ENCODE measurements at regions not wholly inside any gene's neighbourhood (a gene's known extent, or its start where the extent isn't known, plus 50 kb on each side); places are given as distances from the start of the nearest gene placed in this dataset.

DNA sequence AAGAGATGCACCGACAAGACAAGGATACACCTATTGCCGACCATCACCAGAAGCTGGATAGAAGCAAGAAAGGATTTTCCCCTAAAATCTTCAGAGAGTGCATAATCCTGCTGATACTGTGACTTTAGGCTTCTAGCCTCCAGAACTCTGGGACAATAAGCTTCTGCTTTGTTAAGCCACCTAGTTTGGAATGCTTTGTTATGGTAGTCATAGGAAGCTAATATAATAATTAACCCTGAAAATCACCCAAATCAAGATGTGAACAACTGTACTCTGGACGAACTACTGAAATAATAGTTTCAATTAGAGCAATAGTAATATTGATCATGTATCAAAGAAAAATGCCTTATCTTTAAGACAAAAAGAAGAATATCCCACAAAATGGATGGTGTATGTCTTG is 524.6 kb downstream of the EFNB2 start:
- Histone ChIP-seq H4K8ac (ENCODE audit: low read depth, low read length) (no peak overlapping the region), H3K9ac (ENCODE audit: low read depth, low read length, poor library complexity) (no peak overlapping the region), H3K9me3 (replicated peaks in 1 of 2; ENCODE audit: control insufficient read depth in 2 of 2, insufficient read depth in 1 of 2, low read depth in 1 of 2, low read length in 2 of 2) (no peaks in the 10 kb centered on the region), H3K36me3 (replicated peaks in 1 of 2; ENCODE audit: control insufficient read depth in 2 of 2, insufficient read depth in 2 of 2, low read length in 2 of 2) (no peaks in the 10 kb centered on the region), H2AFZ (ENCODE audit: low read length) (no peak overlapping the region), H3K4me3 (ENCODE audit: low read length in 2 of 2) (no peak overlapping the region), H2BK120ac (ENCODE audit: low read depth, low read length) (no peak overlapping the region), H3K23ac (ENCODE audit: low read depth, low read length, poor library complexity) (no peak overlapping the region), H3K4ac (ENCODE audit: low read length) (no peak overlapping the region), H2BK15ac (ENCODE audit: low read length) (no peak overlapping the region), H4K91ac (ENCODE audit: low read depth, low read length, poor library complexity) (no peak overlapping the region), H3K27me3 (ENCODE audit: control insufficient read depth in 3 of 3, insufficient read depth in 3 of 3, low read depth in 1 of 3, low read length in 3 of 3) (no peaks in the 10 kb centered on the region), H2BK12ac (ENCODE audit: low read length) (no peak overlapping the region), H3K27ac (replicated peaks; ENCODE audit: low read length) (no peak overlapping the region), H3K14ac (ENCODE audit: low read length) (no peak overlapping the region), H3K79me1 (ENCODE audit: low read depth, low read length) (no peaks in the 10 kb centered on the region), H2BK5ac (ENCODE audit: low read length) (no peak overlapping the region), H2AK5ac (ENCODE audit: low read depth, low read length) (no peak overlapping the region), H3K4me2 (ENCODE audit: insufficient read depth, low read length, poor library complexity, severe bottlenecking) (no peak overlapping the region), H3K4me1 (ENCODE audit: control insufficient read depth in 2 of 2, insufficient read depth in 1 of 2, low read depth in 1 of 2, low read length in 2 of 2) (no peaks in the 10 kb centered on the region), H3K18ac (ENCODE audit: low read length) (no peak overlapping the region)
- WGBS, 2 donors (ENCODE audit: extremely low coverage in 2 of 2, insufficient read length in 2 of 2, insufficient replicate concordance in 1 of 2) = no CpG with 5 or more reads among the region's 3 CpGs
- DNase-seq (ENCODE audit: low spot score) = no peak

DNA sequence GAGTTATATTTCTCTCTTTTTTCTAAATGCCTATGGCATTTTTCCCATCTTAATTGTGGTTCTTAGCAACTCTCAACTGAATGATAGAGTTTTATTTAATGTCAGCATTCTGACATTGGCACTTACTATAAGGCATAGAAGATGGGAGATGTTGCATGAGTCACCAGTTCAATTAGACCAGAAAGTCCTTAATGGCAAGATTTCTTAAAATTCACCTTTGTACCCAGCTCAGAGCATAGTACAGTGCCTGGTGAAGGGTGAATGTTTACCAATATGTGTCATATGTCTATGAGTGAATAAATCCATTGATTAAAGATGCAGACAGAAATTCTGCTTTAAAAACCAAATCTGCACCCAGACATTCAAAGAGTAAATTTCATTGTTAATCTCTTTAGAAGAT is 526.9 kb downstream of the EFNB2 start:
- H3K27ac ChIP-seq (replicated peaks; ENCODE audit: low read length) = no peak overlapping the region
- no peak overlapping the region for H3K4me2 ChIP-seq (ENCODE audit: insufficient read depth, low read length, poor library complexity, severe bottlenecking)
- H3K4me1 ChIP-seq (ENCODE audit: control insufficient read depth in 2 of 2, insufficient read depth in 1 of 2, low read depth in 1 of 2, low read length in 2 of 2) = no peaks in the 10 kb centered on the region
- no peak overlapping the region for H3K4me3 ChIP-seq (ENCODE audit: low read length in 2 of 2)
- no peak overlapping the region for H2AK5ac ChIP-seq (ENCODE audit: low read depth, low read length)
- H3K9me3 ChIP-seq (replicated peaks in 1 of 2; ENCODE audit: control insufficient read depth in 2 of 2, insufficient read depth in 1 of 2, low read depth in 1 of 2, low read length in 2 of 2) = no peaks in the 10 kb centered on the region
- H3K14ac ChIP-seq (ENCODE audit: low read length) = no peak overlapping the region
- H3K36me3 ChIP-seq (replicated peaks in 1 of 2; ENCODE audit: control insufficient read depth in 2 of 2, insufficient read depth in 2 of 2, low read length in 2 of 2) = no peaks in the 10 kb centered on the region
- no peak overlapping the region for H3K4ac ChIP-seq (ENCODE audit: low read length)
- H2BK5ac ChIP-seq (ENCODE audit: low read length) = no peak overlapping the region
- H4K91ac ChIP-seq (ENCODE audit: low read depth, low read length, poor library complexity) = no peak overlapping the region
- H2BK120ac ChIP-seq (ENCODE audit: low read depth, low read length) = no peak overlapping the region
- DNase-seq (ENCODE audit: low spot score) = no peak
- no peak overlapping the region for H2AFZ ChIP-seq (ENCODE audit: low read length)
- no peak overlapping the region for H2BK12ac ChIP-seq (ENCODE audit: low read length)
- no peak overlapping the region for H4K8ac ChIP-seq (ENCODE audit: low read depth, low read length)
- H3K27me3 ChIP-seq (ENCODE audit: control insufficient read depth in 3 of 3, insufficient read depth in 3 of 3, low read depth in 1 of 3, low read length in 3 of 3) = no peaks in the 10 kb centered on the region
- no peaks in the 10 kb centered on the region for H3K79me1 ChIP-seq (ENCODE audit: low read depth, low read length)
- no peak overlapping the region for H2BK15ac ChIP-seq (ENCODE audit: low read length)
- H3K23ac ChIP-seq (ENCODE audit: low read depth, low read length, poor library complexity) = no peak overlapping the region
- H3K18ac ChIP-seq (ENCODE audit: low read length) = no peak overlapping the region
- H3K9ac ChIP-seq (ENCODE audit: low read depth, low read length, poor library complexity) = no peak overlapping the region

DNA sequence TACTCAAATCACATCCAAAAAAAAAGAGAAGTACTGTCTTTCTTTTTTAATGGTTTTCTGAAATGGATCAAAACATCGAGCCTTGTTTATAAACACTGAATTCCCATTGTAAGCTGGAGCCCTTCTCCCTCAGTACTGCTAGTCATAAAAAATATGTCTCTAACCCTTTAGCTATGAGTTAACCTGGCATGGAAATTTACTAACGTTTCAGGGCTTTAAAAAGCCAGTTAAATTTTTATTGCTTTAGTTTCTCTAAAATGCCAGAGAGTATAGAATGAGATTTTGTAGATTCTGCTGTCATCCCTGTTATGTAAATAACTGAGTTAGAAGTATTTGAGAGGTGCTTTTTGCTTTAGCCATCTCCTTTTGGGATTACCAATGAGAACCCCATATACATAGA is 528.3 kb downstream of the EFNB2 start:
- Histone ChIP-seq H2AK5ac (ENCODE audit: low read depth, low read length) (no peak overlapping the region), H3K79me1 (ENCODE audit: low read depth, low read length) (no peaks in the 10 kb centered on the region), H3K4ac (ENCODE audit: low read length) (no peak overlapping the region), H3K9me3 (replicated peaks in 1 of 2; ENCODE audit: control insufficient read depth in 2 of 2, insufficient read depth in 1 of 2, low read depth in 1 of 2, low read length in 2 of 2) (no peaks in the 10 kb centered on the region), H3K27ac (replicated peaks; ENCODE audit: low read length) (no peak overlapping the region), H3K9ac (ENCODE audit: low read depth, low read length, poor library complexity) (no peak overlapping the region), H3K4me2 (ENCODE audit: insufficient read depth, low read length, poor library complexity, severe bottlenecking) (no peak overlapping the region), H2BK12ac (ENCODE audit: low read length) (no peak overlapping the region), H3K36me3 (replicated peaks in 1 of 2; ENCODE audit: control insufficient read depth in 2 of 2, insufficient read depth in 2 of 2, low read length in 2 of 2) (no peaks in the 10 kb centered on the region), H3K27me3 (ENCODE audit: control insufficient read depth in 3 of 3, insufficient read depth in 3 of 3, low read depth in 1 of 3, low read length in 3 of 3) (no peaks in the 10 kb centered on the region), H2BK120ac (ENCODE audit: low read depth, low read length) (no peak overlapping the region), H2AFZ (ENCODE audit: low read length) (no peak overlapping the region), H4K8ac (ENCODE audit: low read depth, low read length) (no peak overlapping the region), H3K4me3 (ENCODE audit: low read length in 2 of 2) (no peak overlapping the region), H3K18ac (ENCODE audit: low read length) (no peak overlapping the region), H3K23ac (ENCODE audit: low read depth, low read length, poor library complexity) (no peak overlapping the region), H3K4me1 (ENCODE audit: control insufficient read depth in 2 of 2, insufficient read depth in 1 of 2, low read depth in 1 of 2, low read length in 2 of 2) (no peaks in the 10 kb centered on the region), H3K14ac (ENCODE audit: low read length) (no peak overlapping the region), H2BK15ac (ENCODE audit: low read length) (no peak overlapping the region), H4K91ac (ENCODE audit: low read depth, low read length, poor library complexity) (no peak overlapping the region), H2BK5ac (ENCODE audit: low read length) (no peak overlapping the region)
- no peak for DNase-seq (ENCODE audit: low spot score)
- WGBS, 2 donors (ENCODE audit: extremely low coverage in 2 of 2, insufficient read length in 2 of 2, insufficient replicate concordance in 1 of 2) = no CpG with 5 or more reads among the region's 2 CpGs

DNA sequence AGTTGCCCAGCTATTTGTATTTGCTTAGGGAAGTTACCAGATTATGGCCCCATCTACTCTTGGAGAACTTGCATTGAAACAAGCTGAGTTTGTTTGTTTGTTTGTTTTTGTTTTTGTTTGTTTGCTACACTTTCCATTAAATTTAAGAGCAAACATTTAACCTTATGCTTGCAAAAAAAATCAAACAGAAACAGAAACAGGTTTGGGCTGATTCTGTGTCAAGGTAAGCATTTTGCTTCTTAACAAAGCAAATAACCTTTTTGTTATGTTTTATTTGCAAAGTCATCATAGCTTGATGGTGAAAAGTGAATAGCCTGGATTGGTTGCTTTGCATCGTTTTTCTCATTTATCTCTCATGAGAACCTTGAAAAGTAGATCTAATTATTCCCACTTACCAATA is 531.8 kb downstream of the EFNB2 start:
- H4K8ac ChIP-seq (ENCODE audit: low read depth, low read length) = no peak overlapping the region
- no peak overlapping the region for H2BK5ac ChIP-seq (ENCODE audit: low read length)
- no peak overlapping the region for H3K14ac ChIP-seq (ENCODE audit: low read length)
- H3K4me1 ChIP-seq (ENCODE audit: control insufficient read depth in 2 of 2, insufficient read depth in 1 of 2, low read depth in 1 of 2, low read length in 2 of 2) = no peaks in the 10 kb centered on the region
- no peaks in the 10 kb centered on the region for H3K27me3 ChIP-seq (ENCODE audit: control insufficient read depth in 3 of 3, insufficient read depth in 3 of 3, low read depth in 1 of 3, low read length in 3 of 3)
- no peak overlapping the region for H3K18ac ChIP-seq (ENCODE audit: low read length)
- no peak overlapping the region for H2AK5ac ChIP-seq (ENCODE audit: low read depth, low read length)
- no peak overlapping the region for H3K27ac ChIP-seq (replicated peaks; ENCODE audit: low read length)
- H2BK15ac ChIP-seq (ENCODE audit: low read length) = no peak overlapping the region
- H3K36me3 ChIP-seq (replicated peaks in 1 of 2; ENCODE audit: control insufficient read depth in 2 of 2, insufficient read depth in 2 of 2, low read length in 2 of 2) = no peaks in the 10 kb centered on the region
- no peak overlapping the region for H3K4me2 ChIP-seq (ENCODE audit: insufficient read depth, low read length, poor library complexity, severe bottlenecking)
- no peak overlapping the region for H2BK12ac ChIP-seq (ENCODE audit: low read length)
- H4K91ac ChIP-seq (ENCODE audit: low read depth, low read length, poor library complexity) = no peak overlapping the region
- H3K9me3 ChIP-seq (replicated peaks in 1 of 2; ENCODE audit: control insufficient read depth in 2 of 2, insufficient read depth in 1 of 2, low read depth in 1 of 2, low read length in 2 of 2) = no peaks in the 10 kb centered on the region
- H2BK120ac ChIP-seq (ENCODE audit: low read depth, low read length) = no peak overlapping the region
- H3K9ac ChIP-seq (ENCODE audit: low read depth, low read length, poor library complexity) = no peak overlapping the region
- WGBS, 2 donors (ENCODE audit: extremely low coverage in 2 of 2, insufficient read length in 2 of 2, insufficient replicate concordance in 1 of 2) = no CpG with 5 or more reads among the region's 1 CpG
- H3K4me3 ChIP-seq (ENCODE audit: low read length in 2 of 2) = no peak overlapping the region
- no peaks in the 10 kb centered on the region for H3K79me1 ChIP-seq (ENCODE audit: low read depth, low read length)
- H3K4ac ChIP-seq (ENCODE audit: low read length) = no peak overlapping the region
- no peak overlapping the region for H3K23ac ChIP-seq (ENCODE audit: low read depth, low read length, poor library complexity)
- no peak for DNase-seq (ENCODE audit: low spot score)
- no peak overlapping the region for H2AFZ ChIP-seq (ENCODE audit: low read length)

Data from neuronal stem cell (in vitro differentiated cells).